ENCODE measurements at regions not wholly inside any gene's neighbourhood (a gene's known extent, or its start where the extent isn't known, plus 50 kb on each side); places are given as distances from the start of the nearest gene placed in this dataset.
"Not testable (repeated sequence)": the region's sequence is repeated elsewhere in the genome, so short reads cannot be mapped to it uniquely, and the experiment has no call there.

DNA sequence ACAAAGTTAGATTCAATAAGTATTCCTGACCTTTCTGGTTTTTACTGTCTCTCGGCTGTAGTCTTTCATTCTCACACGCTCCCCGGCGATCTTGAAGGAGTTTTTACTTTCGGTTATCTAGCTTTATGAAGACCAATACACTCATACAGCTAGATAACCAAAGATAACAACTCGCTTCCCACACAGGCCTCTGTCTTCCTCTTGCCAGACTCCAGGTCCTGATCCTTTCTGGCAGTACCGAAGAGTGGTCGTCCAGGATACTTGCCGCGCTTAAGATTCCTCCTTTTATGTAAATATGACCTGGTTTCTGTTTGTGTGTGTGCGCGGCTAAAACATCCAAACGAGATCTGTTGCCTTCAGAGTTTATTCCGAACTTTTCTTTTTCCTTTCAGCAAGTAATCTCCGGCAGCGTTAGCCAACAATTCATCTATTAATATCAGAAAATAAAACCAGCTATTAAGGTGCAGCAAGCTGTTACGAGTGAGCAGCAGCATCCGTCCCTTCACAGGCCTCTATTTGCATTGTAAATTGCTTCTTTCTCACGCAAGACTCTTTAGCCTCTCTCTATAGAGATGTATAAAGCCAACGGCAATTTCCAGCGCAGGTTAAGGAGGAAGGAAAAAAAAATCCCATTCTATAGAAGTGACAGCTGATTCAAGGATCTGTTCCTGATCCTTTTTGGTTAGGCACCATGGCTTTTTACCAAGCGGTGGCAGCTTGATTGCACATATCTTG is 216.1 kb downstream of the MEF2C start:
- DNase-seq, result peak; percentile 61

DNA sequence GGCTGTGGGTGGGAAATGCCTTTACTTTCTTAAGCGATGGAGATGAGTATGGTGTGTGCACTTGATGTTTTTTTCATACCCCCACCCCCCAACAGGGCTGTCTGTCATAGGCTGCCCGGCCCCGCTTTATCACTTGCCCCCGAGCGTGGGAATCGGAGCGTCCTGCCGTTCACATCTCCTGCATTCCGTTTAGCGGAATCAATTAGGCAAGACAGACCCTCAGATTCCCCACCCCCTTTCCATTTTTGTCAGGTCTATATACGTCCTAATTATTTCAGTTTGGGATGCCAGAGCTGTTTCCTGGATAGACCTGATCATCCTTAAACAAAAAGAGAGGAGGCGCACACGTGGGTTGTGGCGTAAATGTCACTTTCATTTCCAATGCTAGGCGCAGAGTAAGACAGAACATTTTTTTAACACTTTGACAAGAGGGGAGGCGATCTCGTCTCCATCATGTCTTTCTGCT is 217.2 kb downstream of the MEF2C start:
- DNase-seq, result peak; percentile 46

DNA sequence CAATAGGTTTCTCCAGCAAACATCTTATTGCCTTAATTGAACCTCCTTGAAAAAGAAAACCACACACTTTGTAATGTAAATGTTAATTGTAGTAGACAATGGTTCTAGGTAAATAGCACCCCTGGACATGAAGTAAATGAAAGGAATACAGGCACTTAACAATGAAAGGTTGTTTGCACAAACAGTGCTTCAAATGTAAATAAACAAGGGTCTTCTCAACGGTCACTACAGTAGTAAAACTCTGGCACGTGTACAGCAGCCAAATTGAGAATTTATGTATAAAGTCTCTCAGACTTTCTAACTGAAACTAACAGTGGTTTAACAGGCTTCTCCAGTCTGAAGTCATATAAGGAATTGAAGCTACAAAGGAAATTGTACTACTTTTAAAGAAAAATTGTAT is 218.3 kb downstream of the MEF2C start:
- no peak for DNase-seq

DNA sequence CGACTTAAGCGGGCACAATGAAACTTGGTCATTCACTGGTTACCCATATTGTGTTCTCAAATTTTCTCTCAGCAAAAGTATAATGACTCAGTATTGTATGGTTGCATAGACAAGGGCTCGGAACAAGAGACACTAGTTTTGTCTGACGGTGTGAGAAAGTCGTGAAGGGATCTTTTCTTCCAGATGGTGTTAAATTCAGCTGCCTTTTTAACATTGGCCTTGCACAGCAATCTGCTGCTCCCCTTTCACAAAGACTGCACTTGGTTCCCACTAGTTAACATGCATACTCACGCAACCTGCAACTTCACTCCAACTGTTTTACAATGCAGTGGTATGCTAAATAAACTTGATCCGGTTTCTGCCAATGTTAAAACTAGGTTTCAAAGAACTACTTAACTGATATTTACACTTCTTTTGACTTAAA is 219.2 kb downstream of the MEF2C start:
- peak; percentile 35 for DNase-seq

DNA sequence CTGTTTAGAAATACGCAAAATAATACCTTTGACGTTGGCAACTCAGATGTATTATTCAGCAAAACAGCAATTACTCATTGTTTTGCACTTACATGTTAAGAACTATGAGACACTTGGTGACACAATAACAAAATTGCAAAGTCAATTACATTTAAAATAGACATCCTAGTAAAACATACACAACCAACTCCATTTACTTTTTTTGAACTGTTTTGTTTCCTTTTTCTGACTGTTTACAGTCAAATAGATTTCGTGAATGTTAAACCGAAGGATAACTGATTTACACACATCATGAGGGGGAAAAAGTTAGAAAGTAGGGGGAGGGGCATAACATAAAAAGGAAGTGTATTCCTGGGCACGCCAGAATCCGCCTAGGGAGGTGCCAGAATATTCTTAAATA is 220.1 kb downstream of the MEF2C start:
- DNase-seq, result no peak

DNA sequence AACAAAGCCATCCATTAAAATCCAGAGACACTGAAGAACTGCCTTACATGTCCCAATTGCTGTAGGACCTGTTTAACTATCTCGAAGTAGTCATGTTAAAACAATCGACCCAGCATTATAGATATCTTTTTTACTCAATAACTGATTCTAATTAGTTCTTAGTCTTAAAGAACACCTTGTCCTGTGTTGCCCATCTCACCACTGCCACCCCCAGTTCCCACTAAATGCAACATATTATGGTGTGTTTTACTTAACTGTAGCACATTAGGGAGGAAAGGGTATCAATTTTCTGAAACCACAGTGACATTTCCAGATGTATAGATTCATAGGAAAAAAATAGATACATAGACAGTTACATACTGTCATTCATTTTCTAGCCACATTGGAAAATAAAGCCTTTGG is 221.2 kb downstream of the MEF2C start:
- DNase-seq, result no peak

DNA sequence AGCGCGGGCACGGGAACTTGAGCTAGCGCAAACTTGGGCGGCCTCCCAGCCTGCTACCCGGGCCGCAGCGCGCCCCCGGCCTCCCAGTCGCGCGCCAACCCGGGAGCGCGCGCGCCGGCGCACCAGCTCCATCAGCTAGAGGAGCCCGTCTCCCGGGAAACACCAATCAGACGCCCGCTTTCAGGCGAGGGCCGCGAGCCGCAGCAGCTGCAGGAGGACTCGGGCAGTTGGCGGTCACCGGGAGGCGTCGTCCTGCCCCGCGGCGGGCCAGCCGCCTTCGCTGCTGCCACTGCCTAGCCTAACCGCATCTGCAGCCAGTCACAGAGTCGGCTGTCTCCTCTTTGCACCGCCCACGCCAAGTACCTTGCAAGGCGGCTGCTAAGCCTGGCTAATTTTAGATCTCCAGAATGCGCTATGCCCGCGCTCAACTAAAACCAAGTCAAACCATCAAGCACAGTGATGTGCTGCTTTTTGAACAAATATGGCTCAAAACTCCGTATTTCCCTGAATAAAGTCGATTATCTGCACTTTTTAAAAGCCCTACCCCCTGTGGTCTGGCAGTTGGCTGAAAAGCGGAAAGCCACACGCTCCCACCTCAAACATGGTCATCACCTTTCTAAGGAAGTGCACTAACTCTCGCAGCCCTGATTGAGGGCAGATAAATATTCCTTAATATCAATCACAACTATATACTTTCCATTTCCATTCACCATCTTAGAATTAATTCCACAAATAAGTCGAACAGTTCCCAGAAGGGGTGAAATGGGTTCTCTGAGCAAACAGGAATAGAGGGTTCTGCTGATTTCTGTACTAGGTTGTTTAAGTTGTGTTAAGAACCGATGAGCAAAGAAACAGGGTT is 221.8 kb downstream of the MEF2C start:
- DNase-seq, result peak; percentile 86

DNA sequence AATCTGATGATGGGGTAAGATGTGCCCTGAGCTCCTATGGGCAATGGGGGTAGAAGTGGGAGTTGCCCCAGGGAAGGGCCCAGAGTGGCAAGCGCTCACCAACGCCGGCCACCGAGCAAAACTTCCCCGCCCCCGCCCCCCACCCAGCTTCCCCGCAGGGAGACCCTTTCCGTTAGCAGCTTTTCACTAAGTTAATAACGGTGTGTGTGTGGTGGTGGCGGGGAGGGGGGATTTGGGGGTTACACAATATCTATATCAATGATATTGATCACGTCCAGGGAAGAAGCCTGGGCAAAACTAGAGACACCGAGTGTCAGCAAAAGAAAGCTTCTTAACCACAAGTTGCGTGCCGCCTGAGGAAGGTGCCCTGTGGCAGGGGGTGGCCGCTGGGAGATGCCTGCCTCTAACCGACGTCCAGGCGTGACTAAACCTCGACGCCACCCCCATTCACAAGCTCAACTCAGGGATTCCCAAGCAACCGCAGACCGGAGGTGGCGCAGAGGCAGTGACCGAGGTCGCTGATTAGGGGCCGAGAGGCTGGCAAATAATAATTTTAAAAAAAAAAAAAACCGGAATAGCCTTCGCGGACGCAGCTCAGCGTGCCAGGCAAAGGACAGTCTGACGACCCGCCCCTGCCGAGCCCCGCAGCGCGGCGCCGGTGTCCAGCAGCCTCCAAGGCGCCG is 222.6 kb downstream of the MEF2C start:
- no peak for DNase-seq

DNA sequence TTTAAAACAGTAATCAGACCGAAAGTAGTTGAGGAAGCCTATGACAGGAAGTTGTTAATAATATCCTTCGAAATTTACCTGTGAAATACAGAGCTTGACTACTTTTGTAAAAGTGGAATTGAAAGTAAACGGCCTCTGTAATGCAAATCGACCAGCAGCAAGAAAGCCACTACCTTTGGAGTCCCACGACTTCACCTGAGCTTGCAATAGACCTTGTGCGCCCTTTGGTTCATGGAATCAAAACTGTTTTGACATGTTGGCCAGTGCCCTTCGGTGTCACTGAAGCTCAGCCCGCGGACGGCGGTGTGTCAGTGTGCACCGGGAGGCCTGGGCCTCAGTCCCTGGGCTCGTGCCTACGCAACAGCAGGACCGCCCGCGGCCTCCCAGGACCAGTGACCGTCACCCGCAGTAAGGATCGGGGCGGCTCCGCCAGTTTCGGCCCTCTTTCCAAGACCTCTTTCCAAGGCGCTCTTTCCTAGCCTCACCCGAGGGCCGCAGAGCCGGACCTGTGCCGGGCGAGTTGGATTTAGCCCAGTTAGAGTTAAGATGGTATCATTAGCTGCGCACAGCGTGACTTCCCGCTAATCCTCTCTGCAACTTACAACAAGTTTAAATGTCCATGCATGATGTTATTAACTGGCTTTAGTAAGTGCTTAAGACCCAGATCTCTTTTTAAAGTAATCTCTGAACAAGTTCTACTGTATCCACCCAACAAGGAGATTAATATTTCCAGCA is 223.3 kb downstream of the MEF2C start:
- DNase-seq, result peak; percentile 59

DNA sequence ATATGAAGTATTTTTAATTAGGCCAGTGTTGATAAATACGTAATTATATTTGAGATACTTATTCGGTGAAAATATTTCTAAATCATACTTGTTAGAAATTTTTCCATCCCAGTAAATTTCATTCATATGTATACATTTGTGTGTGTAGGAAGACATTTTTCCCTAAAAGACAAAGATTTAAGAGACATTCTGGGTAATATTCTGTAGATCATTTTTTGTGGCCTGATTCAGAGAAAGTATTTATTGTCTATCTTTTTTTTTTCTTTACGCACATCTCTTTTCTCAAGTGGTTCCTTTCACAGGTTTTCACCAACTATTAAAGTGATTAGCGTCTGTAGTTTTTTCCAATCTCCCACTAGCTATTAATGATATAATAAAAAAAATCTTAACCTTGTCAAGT is 224.1 kb downstream of the MEF2C start:
- no peak for DNase-seq

DNA sequence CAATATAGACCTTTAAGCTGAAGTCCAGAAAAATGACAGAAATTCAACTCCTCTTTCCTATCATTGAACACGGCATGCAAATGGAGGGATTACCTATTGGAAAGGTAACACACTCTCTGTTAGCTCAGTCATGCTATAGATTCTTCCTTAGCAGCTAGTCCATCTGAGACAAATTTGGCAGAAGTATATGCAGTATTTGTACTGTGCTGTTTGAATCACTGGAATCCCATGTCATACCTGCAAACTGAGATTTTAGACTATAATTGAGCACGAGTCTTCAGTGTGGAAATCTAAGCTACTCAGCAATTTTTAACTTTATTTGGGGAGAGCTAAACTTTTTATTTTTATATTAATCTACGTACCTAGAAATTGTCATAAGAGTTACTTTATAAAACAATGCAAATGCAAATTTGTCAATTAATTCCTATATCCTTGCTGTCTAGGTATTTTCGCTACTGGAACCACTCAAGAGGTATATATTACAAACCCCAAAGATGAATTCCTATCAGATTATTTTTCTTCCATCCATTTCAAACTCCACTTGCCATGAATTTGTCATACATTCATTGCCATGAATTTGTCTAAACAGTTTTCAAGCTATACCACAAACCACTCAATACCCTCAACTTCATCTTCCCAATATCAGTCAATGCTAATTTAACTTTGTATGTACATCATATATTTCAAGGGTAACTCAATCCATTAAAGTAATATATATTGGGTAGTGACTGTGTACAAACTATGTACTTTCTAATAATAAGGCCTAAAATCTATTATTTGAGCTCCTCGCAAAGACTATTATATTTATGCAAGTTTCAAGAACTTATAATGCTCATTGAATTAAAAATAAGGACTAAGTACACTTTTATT is 224.8 kb downstream of the MEF2C start:
- no peak for DNase-seq

DNA sequence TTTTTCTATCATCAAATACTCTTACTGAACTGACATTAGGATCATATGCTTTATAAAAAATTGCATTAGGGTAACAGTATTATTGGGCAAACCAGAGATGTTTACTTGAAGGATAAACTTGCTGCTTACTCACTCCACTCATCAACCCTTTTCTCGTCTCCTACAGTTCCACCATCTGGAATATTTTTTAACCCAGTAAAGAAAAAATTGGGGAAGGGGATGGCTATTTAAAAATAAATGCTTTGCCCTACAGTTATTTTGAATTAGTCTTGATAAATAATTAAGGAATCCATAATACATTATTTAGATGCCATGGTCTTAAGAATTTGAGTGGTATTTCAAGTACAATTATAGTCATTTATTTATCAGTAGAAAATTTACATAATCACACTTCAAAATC is 225.8 kb downstream of the MEF2C start:
- no peak for DNase-seq

DNA sequence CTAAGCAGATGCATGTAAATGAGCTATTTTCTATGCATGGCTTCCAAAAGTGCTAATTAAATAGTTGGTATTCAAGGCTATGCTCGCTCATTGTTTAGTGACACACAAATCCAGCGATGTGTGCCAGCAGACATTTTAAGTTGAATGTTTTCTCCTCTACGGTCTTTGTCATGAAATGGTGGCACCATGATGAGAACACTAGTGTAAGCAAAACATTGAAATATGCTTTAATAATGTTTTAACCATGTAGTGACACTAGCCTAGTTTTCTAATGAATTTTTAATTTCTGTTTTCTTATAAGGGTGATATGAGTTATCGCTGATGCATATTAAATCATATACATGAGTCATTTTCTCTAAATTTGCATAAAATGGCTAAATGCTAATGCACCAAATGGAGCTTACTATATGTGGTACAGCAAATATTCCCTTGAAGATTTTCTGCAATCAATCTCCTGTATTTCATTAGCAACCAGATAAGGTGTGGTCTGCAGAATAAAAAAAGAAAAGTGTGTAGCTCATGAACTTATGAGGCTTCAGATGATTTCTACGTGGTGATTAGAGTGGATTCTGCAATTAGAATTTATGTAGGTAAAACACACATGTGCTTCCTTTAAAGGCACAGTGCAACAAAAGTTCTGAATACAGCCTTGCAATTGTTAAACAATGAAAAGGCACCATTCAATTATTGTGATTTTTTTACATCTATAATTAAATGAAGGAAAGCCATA is 226.6 kb downstream of the MEF2C start:
- no peak for DNase-seq

DNA sequence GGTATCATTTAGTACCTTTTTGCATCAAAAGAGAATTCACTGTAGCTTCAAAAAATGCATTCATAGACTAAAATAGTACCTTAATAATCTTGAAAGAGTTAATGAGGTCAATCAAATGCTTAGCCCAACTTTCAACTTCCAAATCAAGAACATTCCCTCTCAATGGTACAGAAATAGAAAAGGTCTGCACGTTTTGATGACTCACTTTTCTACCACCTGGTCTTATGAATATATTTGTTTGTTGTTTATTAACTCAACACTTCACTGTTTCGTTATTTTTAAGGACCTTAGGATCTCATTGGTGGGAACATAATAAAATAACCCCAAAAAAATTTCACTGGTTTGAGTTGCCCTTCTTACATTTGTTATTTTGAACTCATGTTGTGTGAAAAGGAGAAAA is 229.5 kb downstream of the MEF2C start:
- DNase-seq, result no peak

DNA sequence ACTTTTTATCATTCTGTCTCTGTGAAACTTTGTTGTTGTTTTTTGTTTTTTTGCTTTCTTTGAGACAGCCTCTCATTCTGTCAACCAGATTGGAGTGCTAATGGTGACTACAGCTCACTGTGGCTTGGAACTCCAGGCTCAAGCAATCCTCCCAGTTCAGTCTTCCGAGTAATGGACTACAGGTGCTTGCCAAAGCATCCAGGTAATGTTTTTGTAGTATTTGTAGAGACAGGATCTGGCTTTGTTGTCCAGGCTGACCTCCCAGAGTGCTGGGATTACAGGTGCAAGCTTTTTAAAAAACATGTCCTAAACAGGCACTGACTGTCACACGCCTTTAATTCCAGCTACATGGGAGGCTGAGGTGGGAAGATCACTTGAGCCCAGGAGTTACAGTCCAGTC is 235.1 kb downstream of the MEF2C start:
- DNase-seq, result no peak

DNA sequence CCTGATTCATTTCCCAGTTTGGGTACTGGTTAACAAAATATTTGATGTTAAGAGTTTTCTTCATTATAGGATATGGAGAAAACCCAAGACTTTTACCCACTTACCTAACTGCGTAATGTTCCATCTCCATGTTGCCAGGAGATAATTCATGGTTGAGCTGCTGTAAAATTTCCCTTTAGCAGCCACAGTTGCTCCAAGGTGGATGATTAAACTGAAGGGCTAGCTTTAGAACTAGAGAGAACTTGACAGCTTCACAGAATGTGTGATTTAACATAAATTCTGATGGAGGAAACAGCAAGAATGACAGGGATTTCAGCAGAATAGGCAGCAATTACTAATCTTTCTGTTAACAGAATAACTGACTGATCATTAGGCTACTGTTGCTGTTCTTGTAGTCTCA is 236.1 kb downstream of the MEF2C start:
- DNase-seq, result no peak

DNA sequence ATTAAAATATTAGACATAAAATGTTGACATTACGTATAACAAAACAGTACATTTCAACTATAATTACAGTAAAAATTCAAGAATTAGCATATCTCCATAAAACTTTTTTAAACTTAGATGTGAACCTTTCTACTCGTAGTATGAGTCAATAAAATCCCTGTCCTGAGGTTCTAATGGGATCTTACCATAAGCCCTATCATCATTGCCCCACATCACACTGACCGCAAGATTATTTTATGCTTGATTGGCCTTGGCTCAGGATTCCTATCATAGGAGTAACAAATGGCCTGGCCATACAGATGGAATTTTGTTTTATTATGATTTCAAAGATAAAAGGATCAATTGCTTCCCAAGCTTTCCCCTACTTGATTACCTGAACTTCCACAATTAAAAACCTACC is 238.3 kb downstream of the MEF2C start:
- DNase-seq, result no peak

DNA sequence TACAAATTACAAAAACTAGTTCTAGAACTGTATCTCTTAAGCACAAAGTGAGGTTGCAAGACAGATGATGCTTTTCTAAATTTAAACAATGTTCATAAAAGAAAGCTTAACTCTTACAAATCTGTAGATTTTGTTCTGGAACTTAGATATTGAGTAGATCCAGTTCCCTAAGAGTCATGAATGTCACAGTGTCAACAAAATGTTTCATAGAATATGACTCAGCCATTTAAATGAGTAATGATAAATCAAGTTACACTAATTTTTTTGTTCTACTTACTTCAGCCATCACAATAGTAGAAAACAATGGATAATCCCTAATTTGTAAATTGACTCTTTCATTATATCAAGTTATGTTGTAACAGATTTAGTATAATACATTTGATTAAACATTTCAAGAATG is 239.7 kb downstream of the MEF2C start:
- DNase-seq, result no peak

DNA sequence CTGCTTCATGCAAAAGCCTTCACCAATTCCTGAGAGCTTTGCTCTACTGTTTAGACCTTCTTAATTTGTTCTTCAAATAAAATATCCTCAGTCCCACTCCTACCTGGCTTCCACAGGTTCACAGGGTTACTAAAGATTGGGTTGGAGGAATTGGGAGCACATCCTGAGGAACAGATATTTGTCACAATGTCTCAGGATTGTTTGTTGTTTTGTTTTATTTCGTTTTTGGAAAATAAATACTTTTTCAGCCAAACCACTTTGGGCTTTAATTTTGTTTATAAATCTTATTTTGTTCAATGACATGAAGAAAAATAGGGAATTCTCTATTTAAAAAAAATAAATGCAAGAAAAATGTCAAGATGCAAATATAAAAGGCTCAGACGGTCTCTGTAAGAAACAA is 249.0 kb downstream of the MEF2C start:
- DNase-seq, result no peak

DNA sequence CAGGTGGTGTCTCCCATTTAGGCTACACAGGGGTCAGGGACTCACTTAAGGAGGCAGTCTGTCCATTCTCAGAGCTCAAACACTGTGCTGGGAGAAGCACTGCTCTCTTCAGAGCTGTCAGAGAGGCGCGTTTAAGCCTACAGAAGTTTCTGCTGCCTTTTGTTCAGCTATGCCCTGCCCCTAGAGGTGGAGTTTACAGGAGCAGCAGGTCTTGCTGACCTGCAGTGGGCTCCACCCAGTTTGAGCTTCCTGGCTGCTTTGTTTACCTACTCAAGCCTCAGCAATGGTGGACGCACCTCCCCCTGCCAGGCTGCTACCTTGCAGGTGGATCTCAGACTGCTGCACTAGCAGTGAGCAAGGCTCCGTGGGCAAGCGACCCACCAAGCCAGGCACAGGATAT is 260.1 kb downstream of the MEF2C start:
- not testable (repeated sequence) for DNase-seq

DNA sequence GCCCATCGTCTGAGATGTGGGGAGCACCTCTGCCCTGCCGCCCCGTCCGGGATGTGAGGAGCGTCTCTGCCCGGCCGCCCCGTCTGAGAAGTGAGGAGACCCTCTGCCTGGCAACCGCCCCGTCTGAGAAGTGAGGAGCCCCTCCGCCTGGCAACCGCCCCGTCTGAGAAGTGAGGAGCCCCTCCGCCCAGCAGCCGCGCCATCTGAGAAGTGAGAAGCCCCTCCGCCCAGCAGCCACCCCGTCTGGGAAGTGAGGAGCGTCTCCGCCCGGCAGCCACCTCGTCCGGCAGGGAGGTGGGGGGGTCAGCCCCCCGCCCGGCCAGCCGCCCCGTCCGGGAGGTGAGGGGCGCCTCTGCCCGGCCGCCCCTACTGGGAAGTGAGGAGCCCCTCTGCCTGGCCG is 267.2 kb downstream of the MEF2C start:
- not testable (repeated sequence) for DNase-seq
